Transverse colon (tissue), 4 donors: ENCODE measurements at regions not wholly inside any gene's neighbourhood (a gene's known extent, or its start where the extent isn't known, plus 50 kb on each side); places are given as distances from the start of the nearest gene placed in this dataset.

Experiments used
- DNase-seq: peaks from one replicate; pipeline ENCODE4 v3.0.0-alpha.2; 2019
- H3K27ac ChIP-seq, 4 donors: fragments of 200-600 bp; sonication (generic); 2 replicates each; pipeline ENCODE4 v1.5.1; 2016 to 2018; ENCODE audit warnings: inconsistent platforms in 4 of 4
- H3K27me3 ChIP-seq: fragments of 200-600 bp; sonication (generic); 2 replicates; pipeline ENCODE4 v1.5.1; 2017; ENCODE audit warnings: inconsistent platforms
- H3K36me3 ChIP-seq, 4 donors: fragments of 200-600 bp; sonication (generic); 2 replicates each; pipeline ENCODE4 v1.5.1; 2017 to 2019; ENCODE audit warnings: inconsistent platforms in 4 of 4
- H3K4me1 ChIP-seq, 4 donors: fragments of 200-600 bp; sonication (generic); 2 replicates each; pipeline ENCODE4 v1.5.1; 2017 to 2020; ENCODE audit warnings: inconsistent platforms in 4 of 4
- H3K4me3 ChIP-seq, 4 donors: fragments of 200-600 bp; sonication (generic); 1 replicate in 1 of 4; 2 replicates in 3 of 4; pipeline versions ENCODE4 v1.5.1 to v1.6.1; 2017 to 2019; ENCODE audit warnings: inconsistent platforms in 4 of 4
- H3K9me3 ChIP-seq, 2 donors: fragments of 200-600 bp; sonication (generic); 2 replicates each; pipeline ENCODE4 v1.5.1; 2017 to 2019; ENCODE audit warnings: inconsistent platforms in 2 of 2
- CTCF ChIP-seq, 5 experiments: fragments of 200-600 bp in 3 of 5; fragments of 450-650 bp in 2 of 5; sonication (generic) in 3 of 5; IDR thresholded peaks; 1 replicate in 2 of 5; 2 replicates in 3 of 5; pipeline ENCODE4 v1.5.1; 2016 to 2017; ENCODE audit warnings: antibody characterized with exemption in 5 of 5, inconsistent platforms in 3 of 5, mild to moderate bottlenecking in 2 of 5, moderate library complexity in 1 of 5
- EP300 ChIP-seq: sonication (generic); formaldehyde crosslinking; IDR thresholded peaks from one replicate; pipeline ENCODE4 v1.6.1; 2017; ENCODE audit warnings: antibody characterized with exemption, low read depth
- POLR2A ChIP-seq: fragments of 450-650 bp; IDR thresholded peaks from one replicate; pipeline ENCODE4 v1.6.1; 2016; ENCODE audit warnings: antibody characterized with exemption, mild to moderate bottlenecking, moderate library complexity
- POLR2AphosphoS5 ChIP-seq, 3 donors: sonication (generic); formaldehyde crosslinking; IDR thresholded peaks; one replicate each; pipeline ENCODE4 v1.6.1; 2016; ENCODE audit warnings: antibody characterized with exemption in 3 of 3
- WGBS, 2 donors: methylation state at CpG; one replicate each; pipeline ENCODE4 v1.1.5; 2018; ENCODE audit warnings: low coverage in 1 of 2; 5-methylcytosine and 5-hydroxymethylcytosine counted together
- in situ Hi-C, 4 donors: fragments of 200-750 bp; cut with MboI; loops; one replicate each; pipeline versions ENCODE4 v1.15.0 to v1.15.1; 2017; ENCODE audit warnings: low sequenced_read_pairs in 3 of 4, low pct_ligation_motif_present in 1 of 4, low pct_unique_long_range_greater_than_20kb in 1 of 4
- intact Hi-C: fragments of 100-400 bp; cut with DNase I; formaldehyde crosslinking; loops from one replicate; pipeline ENCODE4 v1.15.1; 2023; ENCODE audit warnings: low total_unique reads

GRCh38 chr5:111606194-111606593 lies 93.9 kb upstream of the STARD4 start:
- Histone ChIP-seq H3K4me1 (no peaks in the 10 kb centered on the region), H3K4me3 (no peak overlapping the region), H3K36me3 (no peaks in the 10 kb centered on the region), H3K27me3 (no peaks in the 10 kb centered on the region), H3K9me3 (no peaks in the 10 kb centered on the region), H3K27ac (no peak overlapping the region)
- TF ChIP-seq POLR2AphosphoS5 (IDR thresholded peaks at IDR 0.05) (no peak), CTCF (IDR thresholded peaks at IDR 0.05) (no peak), POLR2A (no peak)
- WGBS, 2 donors = 48 to 63% methylated on average over 2 of the region's 2 CpGs
- DNase-seq = no peak
- in situ Hi-C loops = no loop called here
- intact Hi-C loops = no loop called here

- no peak for DNase-seq
- Histone ChIP-seq H3K27me3 (no peaks in the 10 kb centered on the region), H3K27ac (no peak overlapping the region), H3K9me3 (no peaks in the 10 kb centered on the region), H3K36me3 (no peaks in the 10 kb centered on the region), H3K4me1 (no peaks in the 10 kb centered on the region), H3K4me3 (no peak overlapping the region)
- no peak for TF ChIP-seq CTCF (IDR thresholded peaks at IDR 0.05)
- TF ChIP-seq POLR2A = no peak
- no peak for TF ChIP-seq POLR2AphosphoS5 (IDR thresholded peaks at IDR 0.05)
- TF ChIP-seq EP300 = no peak
- WGBS, 2 donors = 84 to 86% methylated on average over 2 of the region's 2 CpGs
- intact Hi-C loops = no loop called here
- in situ Hi-C loops = no loop called here
Observed at GRCh38 chr5:111603446-111603827, 91.1 kb upstream of the STARD4 start.

DNA sequence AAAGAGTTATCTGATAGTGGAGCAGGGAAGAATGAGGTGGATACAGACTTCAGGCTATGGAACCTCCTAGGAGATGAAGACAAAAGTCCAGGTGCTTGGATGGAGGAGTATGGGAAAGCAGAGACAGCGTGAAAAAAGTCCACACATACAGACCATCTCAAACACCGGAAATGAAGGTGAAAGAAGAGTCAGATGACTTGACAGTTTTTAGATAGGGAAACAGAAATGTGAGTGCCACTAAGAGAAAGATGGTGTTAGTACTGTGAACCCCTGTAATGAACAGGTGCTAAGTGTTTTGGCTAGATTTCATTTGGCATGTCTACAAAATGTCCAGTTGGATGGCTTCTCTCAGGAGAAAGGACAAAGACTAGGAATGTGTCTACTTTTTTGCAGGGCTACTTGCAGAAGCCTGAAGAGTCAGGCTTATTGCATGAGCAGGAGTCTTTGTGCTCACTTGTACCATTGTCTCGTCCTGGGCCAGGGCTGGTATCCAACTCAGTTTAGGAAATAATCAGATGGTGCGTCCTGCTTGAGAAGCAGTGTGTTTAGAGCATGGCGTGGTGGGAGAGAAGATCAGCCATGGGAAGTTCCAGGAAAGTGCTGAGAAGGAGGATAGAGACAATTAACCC lies 90.6 kb upstream of the STARD4 start:
- no peaks in the 10 kb centered on the region for H3K9me3 ChIP-seq
- no peak overlapping the region for H3K27ac ChIP-seq
- in situ Hi-C loops = no loop called here
- TF ChIP-seq POLR2A (no peak), EP300 (no peak), POLR2AphosphoS5 (IDR thresholded peaks at IDR 0.05) (no peak), CTCF (IDR thresholded peaks at IDR 0.05) (no peak)
- H3K4me3 ChIP-seq = no peak overlapping the region
- intact Hi-C loops = no loop called here
- no peaks in the 10 kb centered on the region for H3K4me1 ChIP-seq
- no peak for DNase-seq
- no peaks in the 10 kb centered on the region for H3K36me3 ChIP-seq
- 78 to 85% methylated on average over 5 of the region's 5 CpGs for WGBS, 2 donors
- H3K27me3 ChIP-seq = no peaks in the 10 kb centered on the region

GRCh38 chr5:111598996-111599395 lies 86.7 kb upstream of the STARD4 start:
- H3K4me1 ChIP-seq = no peaks in the 10 kb centered on the region
- H3K9me3 ChIP-seq = no peaks in the 10 kb centered on the region
- no peak overlapping the region for H3K27ac ChIP-seq
- intact Hi-C loops = no loop called here
- DNase-seq = no peak
- no peaks in the 10 kb centered on the region for H3K36me3 ChIP-seq
- H3K27me3 ChIP-seq = no peaks in the 10 kb centered on the region
- no peak for TF ChIP-seq CTCF (IDR thresholded peaks at IDR 0.05)
- TF ChIP-seq POLR2A = no peak
- no peak for TF ChIP-seq EP300
- no peak for TF ChIP-seq POLR2AphosphoS5 (IDR thresholded peaks at IDR 0.05)
- WGBS, 2 donors = 74 to 100% methylated on average over 1 to 2 of the region's 2 CpGs
- in situ Hi-C loops = no loop called here
- H3K4me3 ChIP-seq = no peak overlapping the region
